ENCODE measurements at regions not wholly inside any gene's neighbourhood (a gene's known extent, or its start where the extent isn't known, plus 50 kb on each side); places are given as distances from the start of the nearest gene placed in this dataset.

- no peak for TF ChIP-seq POLR2AphosphoS5 (IDR thresholded peaks at IDR 0.05; ENCODE audit: low read depth, low read length)
- no peak for TF ChIP-seq TAF1 (IDR thresholded peaks at IDR 0.05; ENCODE audit: low read depth, low read length)
- no peak for TF ChIP-seq POLR2A (IDR thresholded peaks at IDR 0.05; ENCODE audit: low read depth, low read length)
- TF ChIP-seq SPI1 (IDR thresholded peaks at IDR 0.05; ENCODE audit: low read depth, low read length), result peak; percentile 80
Observed at GRCh38 chr10:62992145-62992721, 140.9 kb upstream of the NRBF2 start.
